ENCODE measurements at regions not wholly inside any gene's neighbourhood (a gene's known extent, or its start where the extent isn't known, plus 50 kb on each side); places are given as distances from the start of the nearest gene placed in this dataset.

GRCh38 chr2:207409517-207409916 lies 120.2 kb upstream of the CREB1 start:
- Histone ChIP-seq H3K9me3 (no peaks in the 10 kb centered on the region), H3K4me3 (no peak overlapping the region), H3K27me3 (no peaks in the 10 kb centered on the region), H3K4me1 (peaks cover 0 to 22% of the 10 kb centered on the region in 2 donors), H3K36me3 (no peaks in the 10 kb centered on the region), H3K27ac (peak overlapping the region; percentile 9 to 68)
- DNase-seq (ENCODE audit: low spot score): no peak
- no peak for TF ChIP-seq CTCF (IDR thresholded peaks at IDR 0.05)

GRCh38 chr2:207412787-207413310 lies 116.9 kb upstream of the CREB1 start:
- no peaks in the 10 kb centered on the region for H3K36me3 ChIP-seq
- TF ChIP-seq CTCF (IDR thresholded peaks at IDR 0.05): no peak
- H3K9me3 ChIP-seq: no peaks in the 10 kb centered on the region
- peaks cover 0 to 20% of the 10 kb centered on the region in 2 donors for H3K4me1 ChIP-seq
- no peaks in the 10 kb centered on the region for H3K27me3 ChIP-seq
- H3K27ac ChIP-seq: no peak overlapping the region
- no peak overlapping the region for H3K4me3 ChIP-seq
- no peak for DNase-seq (ENCODE audit: low spot score)

- no peaks in the 10 kb centered on the region for H3K9me3 ChIP-seq
- no peak overlapping the region for H3K4me3 ChIP-seq
- H3K27me3 ChIP-seq: no peaks in the 10 kb centered on the region
- no peak for TF ChIP-seq CTCF (IDR thresholded peaks at IDR 0.05)
- peaks cover 0 to 14% of the 10 kb centered on the region in 2 donors for H3K4me1 ChIP-seq
- H3K27ac ChIP-seq: no peak overlapping the region
- DNase-seq (ENCODE audit: low spot score): no peak
- H3K36me3 ChIP-seq: no peaks in the 10 kb centered on the region
Observed at GRCh38 chr2:207413376-207413907, 116.3 kb upstream of the CREB1 start.

- DNase-seq (ENCODE audit: low spot score): no peak
- H3K27me3 ChIP-seq: no peaks in the 10 kb centered on the region
- no peaks in the 10 kb centered on the region for H3K9me3 ChIP-seq
- H3K27ac ChIP-seq: no peak overlapping the region
- no peaks in the 10 kb centered on the region for H3K36me3 ChIP-seq
- no peaks in the 10 kb centered on the region for H3K4me1 ChIP-seq
- TF ChIP-seq CTCF (IDR thresholded peaks at IDR 0.05): no peak
- no peak overlapping the region for H3K4me3 ChIP-seq
Observed at GRCh38 chr2:207416111-207416510, 113.7 kb upstream of the CREB1 start.

- Histone ChIP-seq H3K4me1 (no peaks in the 10 kb centered on the region), H3K27me3 (no peaks in the 10 kb centered on the region), H3K4me3 (no peak overlapping the region), H3K36me3 (no peaks in the 10 kb centered on the region), H3K9me3 (no peaks in the 10 kb centered on the region), H3K27ac (no peak overlapping the region)
- no peak for TF ChIP-seq CTCF (IDR thresholded peaks at IDR 0.05)
- no peak for DNase-seq (ENCODE audit: low spot score)
Observed at GRCh38 chr2:207416900-207417299, 112.9 kb upstream of the CREB1 start.

- no peaks in the 10 kb centered on the region for H3K9me3 ChIP-seq
- H3K27ac ChIP-seq: no peak overlapping the region
- no peak overlapping the region for H3K4me3 ChIP-seq
- no peak for DNase-seq (ENCODE audit: low spot score)
- H3K36me3 ChIP-seq: no peaks in the 10 kb centered on the region
- no peaks in the 10 kb centered on the region for H3K4me1 ChIP-seq
- TF ChIP-seq CTCF (IDR thresholded peaks at IDR 0.05): no peak
- no peaks in the 10 kb centered on the region for H3K27me3 ChIP-seq
Observed at GRCh38 chr2:207417301-207417718, 112.5 kb upstream of the CREB1 start.

Measured in right atrium auricular region (tissue), 2 donors.